Right ventricle myocardium inferior (tissue), 1 donor: ENCODE measurements at regions not wholly inside any gene's neighbourhood (a gene's known extent, or its start where the extent isn't known, plus 50 kb on each side); places are given as distances from the start of the nearest gene placed in this dataset.
"Not testable (repeated sequence)": the region's sequence is repeated elsewhere in the genome, so short reads cannot be mapped to it uniquely, and the experiment has no call there.

ENCODE experiments used
- ATAC-seq: fragments of 200-7000 bp; cut with Tn5 transposase; one replicate; pipeline ENCODE4 v1.9.1; 2020; ENCODE audit warnings: mild to moderate bottlenecking, moderate library complexity
- DNase-seq: peaks from one replicate; pipeline ENCODE4 v3.0.0; 2021; ENCODE audit errors: missing footprints
- intact Hi-C: fragments of 100-400 bp; cut with DNase I; formaldehyde crosslinking; loops from one replicate; pipeline ENCODE4 v1.11.0; 2022
- donor health status: DM: no; HTN: yes; CAD: no; lungs with severe emphysema.

GRCh38 chr4:11079171-11079570, 349.5 kb downstream of the HS3ST1 start:
- ATAC-seq (no peak), DNase-seq (no peak)
- intact Hi-C loops: no loop called here

GRCh38 chr4:11074581-11075241, 354.0 kb downstream of the HS3ST1 start:
- DNase-seq (no peak), ATAC-seq (no peak)
- intact Hi-C loops: no loop called here

- DNase-seq (peak; percentile 75), ATAC-seq (peak; percentile 98)
- intact Hi-C loops: no loop called here
These were observed 355.1 kb downstream of the HS3ST1 start for GRCh38 chr4:11073621-11074051.

GRCh38 chr4:11072999-11073398, 355.7 kb downstream of the HS3ST1 start:
- ATAC-seq: peak; percentile 45
- peak; percentile 41 for DNase-seq
- intact Hi-C loops: no loop called here

GRCh38 chr4:11072463-11072862, 356.2 kb downstream of the HS3ST1 start:
- intact Hi-C loops: no loop called here
- ATAC-seq (no peak), DNase-seq (no peak)

GRCh38 chr4:11070813-11071212, 357.9 kb downstream of the HS3ST1 start:
- ATAC-seq (no peak), DNase-seq (no peak)
- intact Hi-C loops: no loop called here

GRCh38 chr4:11069581-11070211, 359.0 kb downstream of the HS3ST1 start:
- no peak for ATAC-seq
- DNase-seq: no peak
- intact Hi-C loops: no loop called here

GRCh38 chr4:11069083-11069482, 359.6 kb downstream of the HS3ST1 start:
- no peak for ATAC-seq
- DNase-seq: no peak
- intact Hi-C loops: no loop called here

- intact Hi-C loops, DNase-seq, ATAC-seq: not testable (repeated sequence)
These were observed 362.1 kb downstream of the HS3ST1 start for GRCh38 chr4:11066584-11066983.

- intact Hi-C loops, DNase-seq, ATAC-seq: not testable (repeated sequence)
These were observed 368.1 kb downstream of the HS3ST1 start for GRCh38 chr4:11060637-11061036.

- ATAC-seq, DNase-seq, intact Hi-C loops: not testable (repeated sequence)
These were observed 370.4 kb upstream of the CLNK start for GRCh38 chr4:11054937-11055336.

- intact Hi-C loops: no loop called here
- ATAC-seq (no peak), DNase-seq (no peak)
These were observed 369.1 kb upstream of the CLNK start for GRCh38 chr4:11053601-11054220.

- intact Hi-C loops: no loop called here
- DNase-seq: no peak
- ATAC-seq: no peak
These were observed 366.6 kb upstream of the CLNK start for GRCh38 chr4:11051181-11051580.

GRCh38 chr4:11050766-11051165, 366.2 kb upstream of the CLNK start:
- DNase-seq (peak; percentile 27), ATAC-seq (no peak)
- intact Hi-C loops: no loop called here

- no peak for DNase-seq
These were observed 364.4 kb upstream of the CLNK start for GRCh38 chr4:11049001-11049400.

GRCh38 chr4:11042760-11043159, 358.2 kb upstream of the CLNK start:
- intact Hi-C loops: no loop called here
- no peak for DNase-seq
- no peak for ATAC-seq

More at GRCh38 chr4:11049001-11049400, 364.4 kb upstream of the CLNK start:
- intact Hi-C loops: no loop called here
- ATAC-seq: no peak

- intact Hi-C loops: no loop called here
- ATAC-seq (no peak), DNase-seq (no peak)
These were observed 355.1 kb upstream of the CLNK start for GRCh38 chr4:11039634-11040131.

GRCh38 chr4:11038926-11039325, 354.4 kb upstream of the CLNK start:
- no peak for ATAC-seq
- no peak for DNase-seq
- intact Hi-C loops: no loop called here

GRCh38 chr4:11037637-11038036, 353.1 kb upstream of the CLNK start:
- DNase-seq (no peak), ATAC-seq (peak; percentile 62)
- intact Hi-C loops: no loop called here

GRCh38 chr4:11028334-11028733, 343.8 kb upstream of the CLNK start:
- intact Hi-C loops: no loop called here
- ATAC-seq: no peak
- no peak for DNase-seq
